MCF 10A (cell line): ENCODE measurements at regions not wholly inside any gene's neighbourhood (a gene's known extent, or its start where the extent isn't known, plus 50 kb on each side); places are given as distances from the start of the nearest gene placed in this dataset.
"Not testable (repeated sequence)": the region's sequence is repeated elsewhere in the genome, so short reads cannot be mapped to it uniquely, and the experiment has no call there.

Experiments
- BruUV-seq: library from RNA; stranded (reverse); fragments of 400-500 nt; replicated peaks from 2 replicates; lab custom pipeline; 2021; lab: Mats Ljungman, UMichigan
- CTCF ChIA-PET: fragments of 300-600 bp; sonication (Branson Sonifier 250); formaldehyde crosslinking; extraction: SDS; loops from one replicate; lab custom pipeline; 2021; ENCODE audit warnings: antibody characterized with exemption, inconsistent platforms; lab: Yijun Ruan, JAX
- POLR2A ChIA-PET: fragments of 300-600, 350-650 bp; sonication (Branson Sonifier 250); formaldehyde crosslinking; extraction: SDS; loops from one replicate; lab custom pipeline; 2020; ENCODE audit warnings: antibody characterized with exemption, inconsistent platforms; lab: Yijun Ruan, JAX
- DNase-seq: peaks from one replicate; pipeline ENCODE4 v3.0.0-alpha.2; 2018; ENCODE audit not compliant: unreplicated experiment
- H3K27ac Mint-ChIP-seq: one replicate; pipeline ENCODE4 v1.8.0; 2022; ENCODE audit warnings: mild to moderate bottlenecking, low read depth, mixed read lengths; ENCODE audit not compliant: unreplicated experiment
- H3K27me3 Mint-ChIP-seq: one replicate; pipeline ENCODE4 v1.8.0; 2022; ENCODE audit warnings: mixed read lengths; ENCODE audit not compliant: insufficient read depth, unreplicated experiment
- H3K36me3 Mint-ChIP-seq: one replicate; pipeline ENCODE4 v1.8.0; 2022; ENCODE audit warnings: mild to moderate bottlenecking, moderate library complexity, mixed read lengths; ENCODE audit not compliant: insufficient read depth, unreplicated experiment
- H3K4me1 Mint-ChIP-seq: one replicate; pipeline ENCODE4 v1.8.0; 2022; ENCODE audit warnings: mixed read lengths; ENCODE audit not compliant: insufficient read depth, unreplicated experiment
- H3K4me3 Mint-ChIP-seq: one replicate; pipeline ENCODE4 v1.8.0; 2022; ENCODE audit warnings: mild to moderate bottlenecking, moderate library complexity, mixed read lengths; ENCODE audit not compliant: unreplicated experiment
- H3K9me3 Mint-ChIP-seq: one replicate; pipeline ENCODE4 v1.8.0; 2022; ENCODE audit warnings: mixed read lengths; ENCODE audit not compliant: unreplicated experiment
- CTCF ChIP-seq: fragments of 200-600 bp; IDR thresholded peaks from one replicate; pipeline ENCODE4 v1.8.0; 2022; ENCODE audit warnings: antibody characterized with exemption, mild to moderate bottlenecking; ENCODE audit not compliant: unreplicated experiment
- intact Hi-C: fragments of 100-400 bp; cut with micrococcal nuclease; formaldehyde crosslinking; loops from 2 replicates; pipeline ENCODE4 v1.14.1; 2022

- POLR2A ChIA-PET, H3K27me3 Mint-ChIP-seq, H3K9me3 Mint-ChIP-seq, H3K27ac Mint-ChIP-seq, CTCF ChIA-PET, H3K4me3 Mint-ChIP-seq, H3K36me3 Mint-ChIP-seq, BruUV-seq: not testable (repeated sequence)
- intact Hi-C loops = loop anchor here (2.0 to 5.0 kb wide), 2 partner anchors 98 to 150 kb away; partner anchors contain the start of genes ADORA2B, TTC19 and ZSWIM7
- TF ChIP-seq CTCF = peak; percentile 63
- DNase-seq = peak; percentile 80
- H3K4me1 Mint-ChIP-seq = peaks cover 10% of the 10 kb centered on the region
Observed at GRCh38 chr17:15849054-15849453, 95.9 kb upstream of the ADORA2B start.

- DNase-seq = not testable (repeated sequence)
Observed at GRCh38 chr17:15850071-15850470, 94.9 kb upstream of the ADORA2B start.

GRCh38 chr17:15850687-15851086 lies 94.2 kb upstream of the ADORA2B start:
- H3K36me3 Mint-ChIP-seq, POLR2A ChIA-PET, H3K27me3 Mint-ChIP-seq, intact Hi-C loops, BruUV-seq, H3K4me3 Mint-ChIP-seq, CTCF ChIA-PET, H3K9me3 Mint-ChIP-seq: not testable (repeated sequence)
- DNase-seq = peak; percentile 14
- H3K27ac Mint-ChIP-seq = peak overlapping the region; percentile 55
- H3K4me1 Mint-ChIP-seq = peaks cover 10% of the 10 kb centered on the region

More at GRCh38 chr17:15850071-15850470, 94.9 kb upstream of the ADORA2B start:
- BruUV-seq, H3K4me3 Mint-ChIP-seq, intact Hi-C loops, H3K9me3 Mint-ChIP-seq, POLR2A ChIA-PET, CTCF ChIA-PET, H3K36me3 Mint-ChIP-seq, H3K27me3 Mint-ChIP-seq: not testable (repeated sequence)
- peaks cover 10% of the 10 kb centered on the region for H3K4me1 Mint-ChIP-seq
- H3K27ac Mint-ChIP-seq = peak overlapping the region; percentile 55

GRCh38 chr17:15852863-15853262 lies 92.1 kb upstream of the ADORA2B start:
- BruUV-seq, intact Hi-C loops: not testable (repeated sequence)

GRCh38 chr17:15856191-15856590 lies 88.7 kb upstream of the ADORA2B start:
- H3K27ac Mint-ChIP-seq, H3K4me3 Mint-ChIP-seq, H3K36me3 Mint-ChIP-seq, BruUV-seq, H3K9me3 Mint-ChIP-seq, intact Hi-C loops, H3K4me1 Mint-ChIP-seq, POLR2A ChIA-PET, H3K27me3 Mint-ChIP-seq, DNase-seq, CTCF ChIA-PET: not testable (repeated sequence)

More at GRCh38 chr17:15852863-15853262, 92.1 kb upstream of the ADORA2B start:
- CTCF ChIA-PET, H3K36me3 Mint-ChIP-seq, H3K9me3 Mint-ChIP-seq, POLR2A ChIA-PET, H3K27ac Mint-ChIP-seq, H3K4me3 Mint-ChIP-seq, H3K27me3 Mint-ChIP-seq, DNase-seq: not testable (repeated sequence)
- peaks cover 10% of the 10 kb centered on the region for H3K4me1 Mint-ChIP-seq

GRCh38 chr17:15856745-15857144 lies 88.2 kb upstream of the ADORA2B start:
- H3K9me3 Mint-ChIP-seq, H3K27ac Mint-ChIP-seq, H3K36me3 Mint-ChIP-seq, H3K4me3 Mint-ChIP-seq, CTCF ChIA-PET, intact Hi-C loops, BruUV-seq, H3K27me3 Mint-ChIP-seq, POLR2A ChIA-PET, H3K4me1 Mint-ChIP-seq, DNase-seq: not testable (repeated sequence)

- H3K9me3 Mint-ChIP-seq = peaks cover 12% of the 10 kb centered on the region
- H3K27ac Mint-ChIP-seq, H3K27me3 Mint-ChIP-seq, H3K4me3 Mint-ChIP-seq, POLR2A ChIA-PET, intact Hi-C loops, CTCF ChIA-PET, H3K36me3 Mint-ChIP-seq, DNase-seq, BruUV-seq, H3K4me1 Mint-ChIP-seq: not testable (repeated sequence)
Observed at GRCh38 chr17:15858082-15858481, 86.8 kb upstream of the ADORA2B start.

- CTCF ChIA-PET, intact Hi-C loops, BruUV-seq, H3K27ac Mint-ChIP-seq, H3K4me3 Mint-ChIP-seq, DNase-seq, H3K36me3 Mint-ChIP-seq, H3K27me3 Mint-ChIP-seq, H3K4me1 Mint-ChIP-seq: not testable (repeated sequence)
- POLR2A ChIA-PET = interaction anchor here (1.1 kb wide), 1 partner anchor 87 kb away, joined by 3 read pairs; no protein-coding TSS in a partner anchor
- H3K9me3 Mint-ChIP-seq = peaks cover 12% of the 10 kb centered on the region
Observed at GRCh38 chr17:15860774-15861173, 84.2 kb upstream of the ADORA2B start.

- H3K36me3 Mint-ChIP-seq, POLR2A ChIA-PET, H3K27ac Mint-ChIP-seq, intact Hi-C loops, H3K27me3 Mint-ChIP-seq, BruUV-seq, H3K4me3 Mint-ChIP-seq, CTCF ChIA-PET, H3K4me1 Mint-ChIP-seq, DNase-seq: not testable (repeated sequence)
- peaks cover 12% of the 10 kb centered on the region for H3K9me3 Mint-ChIP-seq
Observed at GRCh38 chr17:15864061-15864460, 80.9 kb upstream of the ADORA2B start.
